A549 (cell line): ENCODE measurements at regions not wholly inside any gene's neighbourhood (a gene's known extent, or its start where the extent isn't known, plus 50 kb on each side); places are given as distances from the start of the nearest gene placed in this dataset.

Source experiments
- HDAC2 ChIP-seq: fragments of 200-600 bp; sonication (generic); IDR thresholded peaks from 2 replicates; pipeline ENCODE4 v1.6.1; 2016
- KDM5A ChIP-seq: fragments of 200-600 bp; sonication (generic); IDR thresholded peaks from 2 replicates; pipeline ENCODE4 v1.6.1; 2016; ENCODE audit warnings: antibody characterized with exemption, mild to moderate bottlenecking
- MAZ ChIP-seq: fragments of 150-350 bp; IDR thresholded peaks from 2 replicates; pipeline ENCODE4 v1.6.1; 2014; ENCODE audit warnings: antibody characterized with exemption, low read depth, low read length, borderline replicate concordance
- TF ChIP-seq, protein P1 (sequence below): fragments of >200 bp; sonication (Bioruptor Twin); formaldehyde crosslinking; IDR thresholded peaks from 3 replicates; pipeline ENCODE4 v1.5.1; 2016

DNA sequence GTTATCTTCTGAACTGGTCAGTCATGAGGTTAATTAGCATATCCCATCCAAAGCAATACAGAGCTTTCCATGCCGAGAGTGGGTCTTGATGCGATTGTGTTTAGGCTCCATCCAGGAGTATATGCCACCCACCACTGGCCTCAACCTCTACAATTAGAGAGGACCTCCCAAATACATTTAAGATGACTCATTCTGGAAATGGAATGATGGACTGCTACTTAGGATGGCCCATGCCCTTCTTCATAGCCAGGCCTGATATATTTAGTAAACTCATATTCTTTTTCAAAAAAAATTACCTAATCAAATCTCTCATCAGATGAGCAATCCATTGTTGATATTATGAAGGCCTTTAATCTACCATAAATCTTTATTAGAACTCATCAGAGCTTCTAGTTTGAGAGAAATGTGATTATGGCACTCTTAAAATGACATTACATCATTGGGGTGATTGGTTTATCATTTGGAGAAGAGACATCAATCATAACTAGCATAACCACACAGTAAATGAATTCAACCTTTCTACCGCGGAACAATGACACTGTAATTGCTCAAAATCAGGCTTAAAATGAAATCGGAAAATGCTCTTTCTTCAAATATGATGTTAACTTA is 414.2 kb upstream of the WWC1 start:
- no peak for TF ChIP-seq MAZ
- TF ChIP-seq HDAC2: no peak
- TF ChIP-seq, protein P1, sequence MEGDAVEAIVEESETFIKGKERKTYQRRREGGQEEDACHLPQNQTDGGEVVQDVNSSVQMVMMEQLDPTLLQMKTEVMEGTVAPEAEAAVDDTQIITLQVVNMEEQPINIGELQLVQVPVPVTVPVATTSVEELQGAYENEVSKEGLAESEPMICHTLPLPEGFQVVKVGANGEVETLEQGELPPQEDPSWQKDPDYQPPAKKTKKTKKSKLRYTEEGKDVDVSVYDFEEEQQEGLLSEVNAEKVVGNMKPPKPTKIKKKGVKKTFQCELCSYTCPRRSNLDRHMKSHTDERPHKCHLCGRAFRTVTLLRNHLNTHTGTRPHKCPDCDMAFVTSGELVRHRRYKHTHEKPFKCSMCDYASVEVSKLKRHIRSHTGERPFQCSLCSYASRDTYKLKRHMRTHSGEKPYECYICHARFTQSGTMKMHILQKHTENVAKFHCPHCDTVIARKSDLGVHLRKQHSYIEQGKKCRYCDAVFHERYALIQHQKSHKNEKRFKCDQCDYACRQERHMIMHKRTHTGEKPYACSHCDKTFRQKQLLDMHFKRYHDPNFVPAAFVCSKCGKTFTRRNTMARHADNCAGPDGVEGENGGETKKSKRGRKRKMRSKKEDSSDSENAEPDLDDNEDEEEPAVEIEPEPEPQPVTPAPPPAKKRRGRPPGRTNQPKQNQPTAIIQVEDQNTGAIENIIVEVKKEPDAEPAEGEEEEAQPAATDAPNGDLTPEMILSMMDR: no peak
- TF ChIP-seq KDM5A: no peak
